GM10266 (cell line): ENCODE measurements at regions not wholly inside any gene's neighbourhood (a gene's known extent, or its start where the extent isn't known, plus 50 kb on each side); places are given as distances from the start of the nearest gene placed in this dataset.

Experiments
- DNase-seq: peaks from one replicate; pipeline ENCODE4 v3.0.0; 2012; ENCODE audit errors: extremely low spot score
- CTCF ChIP-seq: IDR thresholded peaks from 2 replicates; pipeline ENCODE4 v1.5.1; 2012; ENCODE audit warnings: mild to moderate bottlenecking, low read depth; ENCODE audit not compliant: control insufficient read depth, insufficient read depth; ENCODE audit errors: missing control alignments

- no peak for DNase-seq
- no peak for TF ChIP-seq CTCF
These were observed 388.0 kb upstream of the LRRTM4 start for GRCh38 chr2:77910136-77910535.

GRCh38 chr2:77920838-77921366, 398.7 kb upstream of the LRRTM4 start:
- no peak for TF ChIP-seq CTCF
- DNase-seq = no peak

GRCh38 chr2:77922567-77922966, 400.4 kb upstream of the LRRTM4 start:
- TF ChIP-seq CTCF = no peak

GRCh38 chr2:77937366-77937765, 415.2 kb upstream of the LRRTM4 start:
- no peak for DNase-seq
- TF ChIP-seq CTCF = no peak

More at GRCh38 chr2:77922567-77922966, 400.4 kb upstream of the LRRTM4 start:
- DNase-seq = no peak

GRCh38 chr2:77938462-77938861, 416.3 kb upstream of the LRRTM4 start:
- TF ChIP-seq CTCF = no peak
- no peak for DNase-seq

GRCh38 chr2:77939370-77939769, 417.2 kb upstream of the LRRTM4 start:
- no peak for DNase-seq
- TF ChIP-seq CTCF = no peak

GRCh38 chr2:77939801-77940200, 417.6 kb upstream of the LRRTM4 start:
- DNase-seq = no peak
- no peak for TF ChIP-seq CTCF
